ENCODE measurements at regions not wholly inside any gene's neighbourhood (a gene's known extent, or its start where the extent isn't known, plus 50 kb on each side); places are given as distances from the start of the nearest gene placed in this dataset.

DNA sequence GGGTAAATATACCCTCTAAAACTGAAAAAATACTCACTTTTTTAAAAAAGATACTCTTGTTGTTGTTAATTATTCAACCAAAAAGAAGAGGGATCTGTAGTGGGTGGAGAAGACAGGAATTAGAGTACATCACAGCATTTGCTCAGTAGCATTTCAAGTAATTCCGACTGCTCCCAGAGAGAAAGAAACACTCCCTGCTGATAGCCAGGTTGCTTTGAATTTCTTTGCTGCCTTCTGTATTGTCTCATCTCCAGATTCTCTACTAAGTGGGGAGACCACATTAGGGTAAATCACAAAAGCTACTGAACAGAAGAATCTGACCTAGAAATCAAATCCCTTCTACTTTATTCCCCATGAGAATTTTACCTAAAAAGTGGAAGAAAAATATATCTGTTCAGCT lies 661.1 kb downstream of the BRINP3 start:
- no peak for TF ChIP-seq MXI1 (conservative IDR thresholded peaks at IDR 0.05; ENCODE audit: poor library complexity, severe bottlenecking)
- no peak for TF ChIP-seq POLR2AphosphoS5 (IDR thresholded peaks at IDR 0.05)
